Cardiac muscle cell (in vitro differentiated cells and primary cell): ENCODE measurements at regions not wholly inside any gene's neighbourhood (a gene's known extent, or its start where the extent isn't known, plus 50 kb on each side); places are given as distances from the start of the nearest gene placed in this dataset.

Experiments
- DNase-seq, 2 donors: peaks; one replicate each; pipeline versions ENCODE4 v3.0.0 to v3.0.0-alpha.2; 2010 to 2017; ENCODE audit warnings: low read depth in 1 of 2, low spot score in 1 of 2
- H3K27ac ChIP-seq: fragments of 200-600 bp; sonication (generic); 2 replicates; pipeline ENCODE4 v1.5.1; 2016
- H3K27me3 ChIP-seq: fragments of 200-600 bp; sonication (generic); 2 replicates; pipeline ENCODE4 v1.6.0; 2016; ENCODE audit warnings: control low read depth
- H3K36me3 ChIP-seq: fragments of 200-600 bp; sonication (generic); 2 replicates; pipeline ENCODE4 v1.5.1; 2016; ENCODE audit warnings: control low read depth
- H3K4me1 ChIP-seq: fragments of 200-600 bp; sonication (generic); 2 replicates; pipeline ENCODE4 v1.8.1; 2017; ENCODE audit warnings: low read depth, mild to moderate bottlenecking, mixed run types
- H3K4me3 ChIP-seq: fragments of 200-600 bp; sonication (generic); 2 replicates; pipeline ENCODE4 v1.5.1; 2016; ENCODE audit warnings: mild to moderate bottlenecking
- H3K9me3 ChIP-seq: fragments of 200-600 bp; sonication (generic); 2 replicates; pipeline ENCODE4 v1.5.1; 2017; ENCODE audit warnings: low read depth, mild to moderate bottlenecking, control low read depth
- TF ChIP-seq, protein P1 (sequence below): IDR thresholded peaks from 2 replicates; pipeline ENCODE4 v1.5.1; 2012; ENCODE audit warnings: low read depth, mild to moderate bottlenecking, low read length

- no peaks in the 10 kb centered on the region for H3K9me3 ChIP-seq
- no peaks in the 10 kb centered on the region for H3K27me3 ChIP-seq
- H3K4me3 ChIP-seq = no peak overlapping the region
- no peaks in the 10 kb centered on the region for H3K36me3 ChIP-seq
- TF ChIP-seq, protein P1, sequence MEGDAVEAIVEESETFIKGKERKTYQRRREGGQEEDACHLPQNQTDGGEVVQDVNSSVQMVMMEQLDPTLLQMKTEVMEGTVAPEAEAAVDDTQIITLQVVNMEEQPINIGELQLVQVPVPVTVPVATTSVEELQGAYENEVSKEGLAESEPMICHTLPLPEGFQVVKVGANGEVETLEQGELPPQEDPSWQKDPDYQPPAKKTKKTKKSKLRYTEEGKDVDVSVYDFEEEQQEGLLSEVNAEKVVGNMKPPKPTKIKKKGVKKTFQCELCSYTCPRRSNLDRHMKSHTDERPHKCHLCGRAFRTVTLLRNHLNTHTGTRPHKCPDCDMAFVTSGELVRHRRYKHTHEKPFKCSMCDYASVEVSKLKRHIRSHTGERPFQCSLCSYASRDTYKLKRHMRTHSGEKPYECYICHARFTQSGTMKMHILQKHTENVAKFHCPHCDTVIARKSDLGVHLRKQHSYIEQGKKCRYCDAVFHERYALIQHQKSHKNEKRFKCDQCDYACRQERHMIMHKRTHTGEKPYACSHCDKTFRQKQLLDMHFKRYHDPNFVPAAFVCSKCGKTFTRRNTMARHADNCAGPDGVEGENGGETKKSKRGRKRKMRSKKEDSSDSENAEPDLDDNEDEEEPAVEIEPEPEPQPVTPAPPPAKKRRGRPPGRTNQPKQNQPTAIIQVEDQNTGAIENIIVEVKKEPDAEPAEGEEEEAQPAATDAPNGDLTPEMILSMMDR = no peak
- no peak for DNase-seq
- H3K27ac ChIP-seq = no peak overlapping the region
- no peaks in the 10 kb centered on the region for H3K4me1 ChIP-seq
Observed at GRCh38 chr7:130869918-130870317, 135.9 kb upstream of the KLF14 start.

DNA sequence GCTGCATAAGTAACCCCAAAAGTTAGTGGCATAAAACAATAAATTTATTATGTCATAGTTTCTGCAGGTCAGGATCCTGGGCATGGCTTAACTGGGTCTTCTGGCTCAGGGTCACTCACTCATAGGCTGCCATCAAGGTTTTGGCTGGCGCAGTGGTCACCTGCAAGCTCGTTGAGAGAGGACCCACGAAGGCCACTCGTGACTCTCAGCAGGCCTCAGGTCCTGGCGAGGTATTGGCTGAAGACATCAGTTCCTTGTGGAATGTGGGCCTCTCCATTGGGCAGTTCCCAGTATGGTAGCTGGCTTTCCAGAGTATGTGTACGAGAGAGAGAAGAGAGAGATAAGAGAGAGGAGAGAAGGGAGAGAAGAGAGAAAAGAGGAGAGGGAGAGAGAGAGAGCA lies 138.3 kb upstream of the KLF14 start:
- no peaks in the 10 kb centered on the region for H3K36me3 ChIP-seq
- H3K27ac ChIP-seq = no peak overlapping the region
- H3K27me3 ChIP-seq = no peaks in the 10 kb centered on the region
- TF ChIP-seq, protein P1 = no peak
- no peaks in the 10 kb centered on the region for H3K4me1 ChIP-seq
- no peak overlapping the region for H3K4me3 ChIP-seq
- no peak for DNase-seq
- H3K9me3 ChIP-seq = no peaks in the 10 kb centered on the region

DNA sequence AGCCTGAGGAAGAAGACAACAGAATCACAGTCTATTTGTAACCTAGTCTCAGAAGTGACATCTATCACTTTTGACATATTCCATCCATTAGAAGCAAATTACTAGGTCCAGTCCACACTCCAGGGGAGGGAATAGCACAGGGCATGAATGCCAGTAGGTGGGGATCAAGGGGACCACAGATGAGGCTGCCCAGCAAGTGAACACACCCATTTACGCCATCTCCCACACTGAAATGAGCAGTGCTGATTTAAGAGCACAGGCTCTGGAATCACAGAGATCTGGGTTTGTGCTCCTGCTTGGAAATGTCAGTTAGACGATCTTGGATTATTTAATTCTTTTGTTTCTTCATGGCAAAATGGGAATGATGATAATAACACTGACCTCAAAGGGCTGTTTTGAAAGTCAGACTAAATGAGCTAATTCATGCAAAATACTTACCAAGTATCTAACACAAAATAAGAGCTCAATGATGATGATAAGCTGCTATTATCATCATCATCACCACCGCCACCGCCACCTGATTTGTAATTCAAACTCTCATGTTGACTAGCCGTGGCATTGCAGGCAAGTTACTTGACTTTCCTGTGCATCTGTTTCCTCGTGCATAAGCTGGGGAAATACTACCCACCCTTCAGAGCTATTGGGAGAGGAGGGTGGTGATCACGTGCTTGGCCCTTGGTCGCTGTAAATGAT lies 138.9 kb upstream of the KLF14 start:
- no peaks in the 10 kb centered on the region for H3K9me3 ChIP-seq
- H3K4me3 ChIP-seq = no peak overlapping the region
- H3K27ac ChIP-seq = no peak overlapping the region
- H3K4me1 ChIP-seq = no peaks in the 10 kb centered on the region
- TF ChIP-seq, protein P1 = no peak
- H3K36me3 ChIP-seq = no peaks in the 10 kb centered on the region
- no peaks in the 10 kb centered on the region for H3K27me3 ChIP-seq
- DNase-seq = no peak

DNA sequence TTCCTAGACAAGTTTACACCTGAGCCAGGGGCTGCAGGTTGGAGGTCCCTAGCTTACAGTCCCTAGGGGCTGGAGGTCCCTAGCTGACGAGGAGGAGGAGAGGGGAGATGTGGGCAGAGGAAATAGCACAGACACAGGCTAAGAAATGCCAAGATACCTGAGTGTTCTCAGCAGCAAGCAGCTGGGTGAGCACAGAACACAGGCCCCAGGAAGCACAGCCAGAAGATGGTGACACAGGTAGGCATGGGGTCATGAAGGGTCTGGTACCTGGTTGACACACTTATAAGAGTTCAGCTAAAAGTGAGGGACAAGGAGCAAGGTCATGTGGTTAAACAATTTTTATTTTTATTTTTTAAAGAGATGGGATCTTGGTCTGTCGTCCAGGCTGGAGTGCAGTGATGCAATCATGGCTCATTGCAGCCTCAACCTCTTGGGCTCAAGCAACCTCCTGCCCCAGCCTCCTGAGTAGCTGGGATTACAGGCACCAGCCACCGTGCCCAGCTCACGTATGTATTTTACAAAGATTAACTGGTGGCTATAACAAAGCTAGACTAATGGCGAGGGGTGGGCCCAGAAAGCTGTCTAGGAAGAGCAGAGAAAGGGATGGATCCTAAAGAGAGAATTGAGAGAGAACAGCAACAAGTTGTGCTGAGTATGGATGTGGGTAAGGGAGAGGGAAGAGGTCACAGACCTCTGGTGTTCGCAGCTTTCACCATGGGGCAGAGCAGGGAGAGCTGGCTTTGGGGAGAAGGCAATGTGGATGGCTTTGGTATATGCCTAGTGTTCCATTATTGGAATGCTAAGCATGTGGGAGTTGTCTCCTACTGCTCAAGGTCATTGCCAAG lies 140.3 kb upstream of the KLF14 start:
- DNase-seq = no peak
- Histone ChIP-seq H3K27me3 (no peaks in the 10 kb centered on the region), H3K9me3 (no peaks in the 10 kb centered on the region), H3K4me1 (no peaks in the 10 kb centered on the region), H3K4me3 (no peak overlapping the region), H3K36me3 (no peaks in the 10 kb centered on the region), H3K27ac (no peak overlapping the region)
- TF ChIP-seq, protein P1 = no peak

GRCh38 chr7:130875265-130875741 lies 141.3 kb upstream of the KLF14 start:
- Histone ChIP-seq H3K9me3 (no peaks in the 10 kb centered on the region), H3K36me3 (no peaks in the 10 kb centered on the region), H3K27me3 (no peaks in the 10 kb centered on the region), H3K4me3 (no peak overlapping the region), H3K27ac (no peak overlapping the region), H3K4me1 (no peaks in the 10 kb centered on the region)
- peak; percentile 48 to 58 for DNase-seq
- TF ChIP-seq, protein P1 = peak; percentile 80
